Calu3 (cell line): ENCODE measurements at regions not wholly inside any gene's neighbourhood (a gene's known extent, or its start where the extent isn't known, plus 50 kb on each side); places are given as distances from the start of the nearest gene placed in this dataset.

ENCODE experiments used
- BruUV-seq: library from RNA; stranded (reverse); fragments of 400-500 nt; replicated peaks from 2 replicates; lab custom pipeline; 2021; lab: Mats Ljungman, UMichigan
- CTCF ChIA-PET: fragments of 300-600 bp; sonication (Branson Sonifier 250); formaldehyde crosslinking; loops from one replicate; lab custom pipeline; 2022; ENCODE audit warnings: antibody characterized with exemption; lab: Charles Lee
- DNase-seq: peaks from one replicate; pipeline ENCODE4 v3.0.0; 2022
- H3K27ac Mint-ChIP-seq: one replicate; pipeline ENCODE4 v1.8.0; 2022; ENCODE audit warnings: mixed read lengths; ENCODE audit not compliant: unreplicated experiment
- H3K27me3 Mint-ChIP-seq: one replicate; pipeline ENCODE4 v1.8.0; 2022; ENCODE audit warnings: mixed read lengths; ENCODE audit not compliant: unreplicated experiment
- H3K36me3 Mint-ChIP-seq: one replicate; pipeline ENCODE4 v1.8.0; 2022; ENCODE audit warnings: mild to moderate bottlenecking, moderate library complexity, mixed read lengths; ENCODE audit not compliant: insufficient read depth, unreplicated experiment
- H3K4me1 Mint-ChIP-seq: one replicate; pipeline ENCODE4 v1.8.0; 2022; ENCODE audit warnings: mild to moderate bottlenecking, low read depth, mixed read lengths; ENCODE audit not compliant: unreplicated experiment
- H3K4me3 Mint-ChIP-seq: one replicate; pipeline ENCODE4 v1.8.0; 2022; ENCODE audit warnings: mild to moderate bottlenecking, low read depth, moderate library complexity, mixed read lengths; ENCODE audit not compliant: unreplicated experiment
- H3K9me3 Mint-ChIP-seq: one replicate; pipeline ENCODE4 v1.8.0; 2022; ENCODE audit warnings: low read depth, mixed read lengths; ENCODE audit not compliant: unreplicated experiment
- intact Hi-C: fragments of 100-400 bp; cut with micrococcal nuclease; formaldehyde crosslinking; loops from one replicate; pipeline ENCODE4 v1.10.0; 2022; ENCODE audit not compliant: unreplicated experiment
- TF ChIP-seq, protein P1 (sequence below): fragments of 200-600 bp; IDR thresholded peaks from one replicate; pipeline ENCODE4 v1.8.0; 2022; ENCODE audit warnings: antibody characterized with exemption; ENCODE audit not compliant: unreplicated experiment

DNA sequence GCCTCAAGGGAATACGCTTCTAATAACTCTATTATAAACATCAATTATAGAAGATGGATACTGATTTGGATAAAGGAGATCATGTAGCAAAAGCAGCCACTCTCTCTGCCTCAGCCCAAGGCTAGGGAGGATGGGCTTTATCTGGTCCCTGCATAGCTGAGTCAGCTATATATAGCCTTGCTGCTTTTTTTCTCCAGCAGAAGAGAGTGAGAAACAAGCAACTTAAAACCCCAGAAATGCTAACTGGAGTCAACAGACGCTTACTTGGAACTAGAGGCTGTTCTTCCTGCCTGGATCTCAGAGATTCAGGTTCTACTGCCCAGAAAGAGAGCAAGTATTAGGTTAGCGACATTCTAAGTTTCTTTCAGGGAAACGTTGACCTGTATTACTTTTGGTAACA is 426.7 kb upstream of the KLHL29 start:
- no peak for DNase-seq
- CTCF ChIA-PET = no interaction called here
- Mint-ChIP-seq H3K27ac (no peak overlapping the region), H3K36me3 (no peaks in the 10 kb centered on the region), H3K27me3 (no peaks in the 10 kb centered on the region), H3K9me3 (no peaks in the 10 kb centered on the region), H3K4me1 (no peaks in the 10 kb centered on the region), H3K4me3 (no peak overlapping the region)
- TF ChIP-seq, protein P1, sequence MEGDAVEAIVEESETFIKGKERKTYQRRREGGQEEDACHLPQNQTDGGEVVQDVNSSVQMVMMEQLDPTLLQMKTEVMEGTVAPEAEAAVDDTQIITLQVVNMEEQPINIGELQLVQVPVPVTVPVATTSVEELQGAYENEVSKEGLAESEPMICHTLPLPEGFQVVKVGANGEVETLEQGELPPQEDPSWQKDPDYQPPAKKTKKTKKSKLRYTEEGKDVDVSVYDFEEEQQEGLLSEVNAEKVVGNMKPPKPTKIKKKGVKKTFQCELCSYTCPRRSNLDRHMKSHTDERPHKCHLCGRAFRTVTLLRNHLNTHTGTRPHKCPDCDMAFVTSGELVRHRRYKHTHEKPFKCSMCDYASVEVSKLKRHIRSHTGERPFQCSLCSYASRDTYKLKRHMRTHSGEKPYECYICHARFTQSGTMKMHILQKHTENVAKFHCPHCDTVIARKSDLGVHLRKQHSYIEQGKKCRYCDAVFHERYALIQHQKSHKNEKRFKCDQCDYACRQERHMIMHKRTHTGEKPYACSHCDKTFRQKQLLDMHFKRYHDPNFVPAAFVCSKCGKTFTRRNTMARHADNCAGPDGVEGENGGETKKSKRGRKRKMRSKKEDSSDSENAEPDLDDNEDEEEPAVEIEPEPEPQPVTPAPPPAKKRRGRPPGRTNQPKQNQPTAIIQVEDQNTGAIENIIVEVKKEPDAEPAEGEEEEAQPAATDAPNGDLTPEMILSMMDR = no peak
- intact Hi-C loops = no loop called here
- BruUV-seq = no TSS peak

DNA sequence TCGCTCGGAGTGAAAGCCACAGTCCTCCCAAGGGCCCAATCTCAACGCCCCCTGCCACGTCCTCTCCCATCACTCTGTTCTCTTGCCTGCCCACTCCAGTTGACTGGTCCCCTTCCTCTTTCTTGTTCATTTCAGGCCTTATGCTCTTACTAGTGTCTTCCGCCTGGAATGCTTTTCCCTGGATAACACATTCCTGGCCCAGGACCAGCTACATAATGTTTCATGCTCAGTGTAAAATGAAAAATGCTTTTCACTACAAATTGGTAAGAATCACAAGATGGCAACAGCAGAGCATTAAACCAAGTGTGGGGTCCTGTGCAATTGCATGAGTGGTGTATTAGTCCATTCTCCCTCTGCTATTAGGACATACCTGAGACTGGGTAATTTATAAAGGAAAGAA is 417.2 kb upstream of the KLHL29 start:
- no peak overlapping the region for H3K27ac Mint-ChIP-seq
- H3K36me3 Mint-ChIP-seq = no peaks in the 10 kb centered on the region
- peaks cover 2% of the 10 kb centered on the region for H3K9me3 Mint-ChIP-seq
- TF ChIP-seq, protein P1 = no peak
- CTCF ChIA-PET = no interaction called here
- DNase-seq = no peak
- H3K4me3 Mint-ChIP-seq = no peak overlapping the region
- H3K27me3 Mint-ChIP-seq = no peaks in the 10 kb centered on the region
- intact Hi-C loops = no loop called here
- no peaks in the 10 kb centered on the region for H3K4me1 Mint-ChIP-seq
- BruUV-seq = no TSS peak

DNA sequence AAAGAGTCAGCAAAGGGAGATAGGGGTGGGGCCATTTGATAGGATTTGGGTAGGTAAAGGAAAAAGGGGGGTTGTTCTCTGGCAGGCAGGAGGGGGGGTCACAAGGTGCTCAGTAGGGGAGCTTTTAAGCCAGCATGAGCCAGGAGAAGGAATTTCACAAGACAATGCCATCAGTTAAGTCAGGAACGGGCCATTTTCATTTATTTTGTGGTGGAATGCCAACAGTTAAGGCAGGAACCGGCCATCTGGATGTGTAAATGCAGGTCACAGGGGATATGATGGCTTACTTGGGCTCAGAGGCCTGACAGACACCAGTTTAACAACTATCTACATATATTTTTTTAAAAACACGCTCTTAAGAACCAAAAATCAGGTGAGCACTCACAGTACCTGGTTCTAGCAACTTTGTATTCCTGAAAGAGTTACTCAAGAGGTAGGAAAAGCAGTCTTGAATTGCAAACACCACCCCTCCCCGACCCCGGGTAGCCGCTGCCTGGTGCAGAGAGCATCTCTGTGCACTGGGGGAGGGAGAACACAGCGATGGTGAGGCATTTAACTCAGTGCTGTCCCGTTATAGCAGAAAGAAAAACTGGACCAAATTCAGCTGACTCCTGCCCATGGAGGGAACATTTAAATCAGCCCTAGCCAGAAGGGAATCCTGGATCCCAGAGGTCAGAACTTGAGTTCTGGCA is 414.5 kb upstream of the KLHL29 start:
- intact Hi-C loops = no loop called here
- CTCF ChIA-PET = no interaction called here
- Mint-ChIP-seq H3K4me1 (no peaks in the 10 kb centered on the region), H3K36me3 (no peaks in the 10 kb centered on the region), H3K9me3 (peaks cover 2% of the 10 kb centered on the region), H3K27me3 (no peaks in the 10 kb centered on the region), H3K27ac (no peak overlapping the region), H3K4me3 (no peak overlapping the region)
- TF ChIP-seq, protein P1 = no peak
- BruUV-seq = no TSS peak
- DNase-seq = no peak

DNA sequence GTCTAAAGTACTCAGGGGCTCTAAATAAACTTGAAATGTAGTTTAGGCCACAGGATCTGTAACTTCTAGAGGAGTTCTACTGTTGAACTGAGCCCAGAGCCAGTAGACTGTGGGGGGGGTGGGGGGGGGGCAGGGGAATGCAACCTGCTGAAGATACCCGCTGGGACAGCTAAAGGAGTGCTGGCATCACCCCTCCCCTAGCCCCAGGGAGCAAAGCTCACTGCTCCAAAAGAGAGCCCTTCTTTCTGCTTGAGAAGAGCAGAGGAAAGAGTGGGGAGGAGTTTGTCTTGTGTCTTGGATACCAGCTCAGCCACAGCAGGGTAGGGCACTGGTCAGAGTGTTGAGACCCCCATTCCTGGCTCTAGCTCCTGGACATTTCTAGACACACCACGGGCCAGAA is 414.0 kb upstream of the KLHL29 start:
- no peaks in the 10 kb centered on the region for H3K27me3 Mint-ChIP-seq
- H3K4me3 Mint-ChIP-seq = no peak overlapping the region
- no peaks in the 10 kb centered on the region for H3K4me1 Mint-ChIP-seq
- H3K36me3 Mint-ChIP-seq = no peaks in the 10 kb centered on the region
- BruUV-seq = no TSS peak
- CTCF ChIA-PET = no interaction called here
- intact Hi-C loops = no loop called here
- no peak for DNase-seq
- H3K27ac Mint-ChIP-seq = no peak overlapping the region
- TF ChIP-seq, protein P1 = no peak
- H3K9me3 Mint-ChIP-seq = peaks cover 2% of the 10 kb centered on the region
